ENCODE measurements at regions not wholly inside any gene's neighbourhood (a gene's known extent, or its start where the extent isn't known, plus 50 kb on each side); places are given as distances from the start of the nearest gene placed in this dataset.

DNA sequence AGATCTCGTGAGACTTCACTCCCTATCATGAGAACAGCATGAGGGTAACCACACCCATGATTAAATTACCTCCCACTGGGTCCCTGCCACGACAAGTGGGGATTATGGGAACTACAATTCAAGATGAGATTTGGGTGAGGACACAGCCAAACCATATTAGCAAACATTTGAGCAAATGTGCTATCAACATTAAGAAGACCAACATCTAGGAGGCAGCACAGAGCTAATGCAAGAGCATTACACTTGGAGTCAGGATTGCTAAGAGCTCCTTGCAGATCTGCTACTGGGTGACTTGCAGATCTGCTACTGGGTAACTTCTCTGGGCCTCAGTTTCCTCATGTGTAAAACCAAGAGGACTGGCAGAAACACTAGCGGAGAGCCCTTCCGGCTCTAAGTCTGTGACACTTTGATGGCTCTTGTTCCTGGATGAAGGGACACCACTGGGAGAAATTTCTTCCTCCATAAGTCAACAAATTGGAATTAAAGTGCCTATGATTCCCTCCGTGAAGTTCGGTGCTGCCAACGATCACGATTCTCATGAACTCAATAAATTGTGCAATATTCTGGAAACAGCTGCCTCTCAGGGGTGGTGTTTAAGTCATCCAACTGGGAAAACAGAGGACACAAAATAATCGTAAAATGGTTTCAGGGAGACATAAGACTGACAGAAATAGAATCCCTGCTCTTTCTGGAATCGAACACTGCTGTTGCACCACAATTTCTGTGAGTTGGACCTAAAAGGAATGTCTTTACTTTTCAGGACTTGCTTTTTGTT, 115.8 kb upstream of the ITGB1 start:
- no peaks in the 10 kb centered on the region for H3K27me3 ChIP-seq (ENCODE audit: low read length)
- H3K36me3 ChIP-seq (ENCODE audit: low read depth, low read length), result no peaks in the 10 kb centered on the region
- H3K9ac ChIP-seq (ENCODE audit: low read length), result no peak overlapping the region
- DNase-seq, result no peak
- no TSS peak for BruUV-seq (replicated peaks)
- no peaks in the 10 kb centered on the region for H3K9me3 ChIP-seq (ENCODE audit: low read length)
- no peaks in the 10 kb centered on the region for H3F3A ChIP-seq (ENCODE audit: low read length, unreplicated experiment)
- H3K79me2 ChIP-seq (ENCODE audit: low read length), result no peaks in the 10 kb centered on the region
- H3K9me2 ChIP-seq (replicated peaks; ENCODE audit: low read length), result no peaks in the 10 kb centered on the region
- no peaks in the 10 kb centered on the region for H4K20me1 ChIP-seq (ENCODE audit: low read length)
- CTCF ChIA-PET, result no interaction called here
- no peak for ATAC-seq
- no peaks in the 10 kb centered on the region for H3K4me1 ChIP-seq (ENCODE audit: insufficient read depth, low read length)
- POLR2A ChIA-PET (ENCODE audit: unreplicated experiment), result no interaction called here
- intact Hi-C loops (cut with micrococcal nuclease), result no loop called here
- no peak overlapping the region for H3K4me2 ChIP-seq (ENCODE audit: low read length)
- no peak overlapping the region for H3K27ac ChIP-seq (ENCODE audit: low read length)
- no peak for TF ChIP-seq EZH2 (IDR thresholded peaks at IDR 0.05; ENCODE audit: low read length, unreplicated experiment)
- TF ChIP-seq, protein P1, sequence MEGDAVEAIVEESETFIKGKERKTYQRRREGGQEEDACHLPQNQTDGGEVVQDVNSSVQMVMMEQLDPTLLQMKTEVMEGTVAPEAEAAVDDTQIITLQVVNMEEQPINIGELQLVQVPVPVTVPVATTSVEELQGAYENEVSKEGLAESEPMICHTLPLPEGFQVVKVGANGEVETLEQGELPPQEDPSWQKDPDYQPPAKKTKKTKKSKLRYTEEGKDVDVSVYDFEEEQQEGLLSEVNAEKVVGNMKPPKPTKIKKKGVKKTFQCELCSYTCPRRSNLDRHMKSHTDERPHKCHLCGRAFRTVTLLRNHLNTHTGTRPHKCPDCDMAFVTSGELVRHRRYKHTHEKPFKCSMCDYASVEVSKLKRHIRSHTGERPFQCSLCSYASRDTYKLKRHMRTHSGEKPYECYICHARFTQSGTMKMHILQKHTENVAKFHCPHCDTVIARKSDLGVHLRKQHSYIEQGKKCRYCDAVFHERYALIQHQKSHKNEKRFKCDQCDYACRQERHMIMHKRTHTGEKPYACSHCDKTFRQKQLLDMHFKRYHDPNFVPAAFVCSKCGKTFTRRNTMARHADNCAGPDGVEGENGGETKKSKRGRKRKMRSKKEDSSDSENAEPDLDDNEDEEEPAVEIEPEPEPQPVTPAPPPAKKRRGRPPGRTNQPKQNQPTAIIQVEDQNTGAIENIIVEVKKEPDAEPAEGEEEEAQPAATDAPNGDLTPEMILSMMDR (conservative IDR thresholded peaks at IDR 0.05; ENCODE audit: low read depth, low read length), result peak; percentile 39
- H2AFZ ChIP-seq (ENCODE audit: low read length), result no peak overlapping the region
- H3K4me3 ChIP-seq (ENCODE audit: low read length), result no peak overlapping the region

DNA sequence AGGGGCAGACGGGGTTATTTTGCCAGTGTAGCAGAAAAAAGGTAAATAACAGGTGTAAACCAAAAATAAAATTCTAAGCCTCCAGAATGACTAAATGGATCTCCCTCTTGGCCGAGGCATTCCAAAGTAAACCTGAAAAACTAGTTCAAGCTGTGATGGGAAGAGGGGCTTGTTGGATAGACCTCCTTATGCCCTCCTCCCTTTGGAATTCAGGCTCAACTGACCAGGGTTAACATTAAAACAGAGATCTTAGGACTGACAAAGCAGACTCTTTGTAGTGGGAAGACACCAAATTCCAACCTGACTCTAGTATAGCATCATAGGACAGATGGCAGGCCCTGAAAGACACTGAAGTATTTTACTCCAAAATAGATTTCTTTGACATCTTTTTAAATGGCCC, 113.8 kb upstream of the ITGB1 start:
- no peaks in the 10 kb centered on the region for H3K36me3 ChIP-seq (ENCODE audit: low read depth, low read length)
- H3K27ac ChIP-seq (ENCODE audit: low read length), result no peak overlapping the region
- intact Hi-C loops (cut with micrococcal nuclease), result no loop called here
- H3K79me2 ChIP-seq (ENCODE audit: low read length), result no peaks in the 10 kb centered on the region
- no peak overlapping the region for H2AFZ ChIP-seq (ENCODE audit: low read length)
- peak; percentile 48 for DNase-seq
- no peak overlapping the region for H3K9ac ChIP-seq (ENCODE audit: low read length)
- ATAC-seq, result no peak
- ChIA-PET POLR2A (ENCODE audit: unreplicated experiment) (no interaction called here), CTCF (no interaction called here)
- no peak for TF ChIP-seq EZH2 (IDR thresholded peaks at IDR 0.05; ENCODE audit: low read length, unreplicated experiment)
- TF ChIP-seq EZH2phosphoT487 (IDR thresholded peaks at IDR 0.05; ENCODE audit: borderline replicate concordance, low read length), result no peak
- TF ChIP-seq, protein P1 (conservative IDR thresholded peaks at IDR 0.05; ENCODE audit: low read depth, low read length), result no peak
- H3F3A ChIP-seq (ENCODE audit: low read length, unreplicated experiment), result no peaks in the 10 kb centered on the region
- no peak overlapping the region for H3K4me2 ChIP-seq (ENCODE audit: low read length)
- no peaks in the 10 kb centered on the region for H3K4me1 ChIP-seq (ENCODE audit: insufficient read depth, low read length)
- H3K27me3 ChIP-seq (ENCODE audit: low read length), result no peaks in the 10 kb centered on the region
- no peak overlapping the region for H3K4me3 ChIP-seq (ENCODE audit: low read length)
- no peaks in the 10 kb centered on the region for H3K9me3 ChIP-seq (ENCODE audit: low read length)
- no peaks in the 10 kb centered on the region for H4K20me1 ChIP-seq (ENCODE audit: low read length)
- BruUV-seq (replicated peaks), result no TSS peak
- H3K9me2 ChIP-seq (replicated peaks; ENCODE audit: low read length), result no peaks in the 10 kb centered on the region

DNA sequence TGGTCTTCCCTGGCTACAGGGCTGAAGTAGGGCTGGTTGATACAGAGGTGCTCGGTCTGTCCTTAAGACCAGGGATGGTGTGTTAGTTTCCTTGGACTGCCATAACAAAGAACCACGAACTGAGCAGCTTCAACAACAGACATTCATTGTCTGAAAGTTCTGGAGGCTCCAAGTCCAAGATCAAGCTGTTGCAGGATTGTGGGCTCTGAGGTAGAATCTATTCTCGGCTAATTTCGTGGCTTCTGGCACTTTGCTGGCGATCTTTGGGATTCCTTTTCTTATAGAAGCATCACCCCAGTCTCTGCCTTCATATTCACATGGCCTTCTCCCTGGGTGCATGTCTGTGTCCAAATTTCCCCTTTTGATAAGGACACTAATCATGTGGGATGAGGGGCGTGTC, 112.1 kb upstream of the ITGB1 start:
- H3K27me3 ChIP-seq (ENCODE audit: low read length), result no peaks in the 10 kb centered on the region
- H3K36me3 ChIP-seq (ENCODE audit: low read depth, low read length), result no peaks in the 10 kb centered on the region
- no peaks in the 10 kb centered on the region for H3K4me1 ChIP-seq (ENCODE audit: insufficient read depth, low read length)
- DNase-seq (no peak), ATAC-seq (no peak)
- H3K9me2 ChIP-seq (replicated peaks; ENCODE audit: low read length), result no peaks in the 10 kb centered on the region
- H4K20me1 ChIP-seq (ENCODE audit: low read length), result no peaks in the 10 kb centered on the region
- no peak overlapping the region for H2AFZ ChIP-seq (ENCODE audit: low read length)
- ChIA-PET CTCF (no interaction called here), POLR2A (ENCODE audit: unreplicated experiment) (no interaction called here)
- no peaks in the 10 kb centered on the region for H3F3A ChIP-seq (ENCODE audit: low read length, unreplicated experiment)
- no TSS peak for BruUV-seq (replicated peaks)
- no peak overlapping the region for H3K27ac ChIP-seq (ENCODE audit: low read length)
- no peaks in the 10 kb centered on the region for H3K9me3 ChIP-seq (ENCODE audit: low read length)
- no peak overlapping the region for H3K4me2 ChIP-seq (ENCODE audit: low read length)
- no peak overlapping the region for H3K9ac ChIP-seq (ENCODE audit: low read length)
- TF ChIP-seq EZH2 (IDR thresholded peaks at IDR 0.05; ENCODE audit: low read length, unreplicated experiment), result no peak
- no peak for TF ChIP-seq EZH2phosphoT487 (IDR thresholded peaks at IDR 0.05; ENCODE audit: borderline replicate concordance, low read length)
- TF ChIP-seq, protein P1 (conservative IDR thresholded peaks at IDR 0.05; ENCODE audit: low read depth, low read length), result no peak
- no peak overlapping the region for H3K4me3 ChIP-seq (ENCODE audit: low read length)
- intact Hi-C loops (cut with micrococcal nuclease), result no loop called here
- no peaks in the 10 kb centered on the region for H3K79me2 ChIP-seq (ENCODE audit: low read length)
